ENCODE measurements at regions not wholly inside any gene's neighbourhood (a gene's known extent, or its start where the extent isn't known, plus 50 kb on each side); places are given as distances from the start of the nearest gene placed in this dataset.

DNA sequence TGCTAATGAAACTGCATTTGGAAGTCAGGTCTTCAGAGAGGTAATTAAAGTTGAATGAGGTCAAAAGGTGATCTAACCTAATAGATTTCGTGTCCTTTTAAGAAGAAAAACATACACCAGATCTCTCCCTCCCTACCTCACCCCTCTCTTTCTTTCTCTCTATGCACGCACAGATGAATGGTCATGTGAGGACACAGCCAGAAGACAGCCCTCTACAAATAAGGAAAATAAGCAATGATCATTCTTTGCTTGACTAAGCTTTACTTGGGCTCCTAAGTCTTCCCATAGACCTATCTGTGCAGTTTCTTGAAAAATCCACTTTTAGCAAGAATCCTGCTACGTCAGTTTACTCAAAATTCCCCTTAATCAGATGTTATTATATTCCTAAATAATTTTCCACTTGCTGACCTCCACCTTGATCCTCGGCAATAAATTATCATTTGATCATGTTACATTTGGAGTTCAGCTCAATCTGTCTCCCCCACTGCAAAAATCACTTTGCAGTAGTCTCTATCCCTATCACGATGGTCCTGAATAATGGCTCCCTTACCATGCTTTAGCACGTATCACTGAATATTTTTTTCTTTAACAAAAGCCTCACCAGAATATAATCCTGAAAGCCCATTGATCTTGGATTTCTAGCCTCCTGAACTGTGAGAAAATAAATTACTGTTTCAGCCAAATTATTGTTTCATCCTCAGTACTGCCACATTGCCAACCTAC lies 527.3 kb downstream of the GABRG1 start:
- TF ChIP-seq, protein P1, sequence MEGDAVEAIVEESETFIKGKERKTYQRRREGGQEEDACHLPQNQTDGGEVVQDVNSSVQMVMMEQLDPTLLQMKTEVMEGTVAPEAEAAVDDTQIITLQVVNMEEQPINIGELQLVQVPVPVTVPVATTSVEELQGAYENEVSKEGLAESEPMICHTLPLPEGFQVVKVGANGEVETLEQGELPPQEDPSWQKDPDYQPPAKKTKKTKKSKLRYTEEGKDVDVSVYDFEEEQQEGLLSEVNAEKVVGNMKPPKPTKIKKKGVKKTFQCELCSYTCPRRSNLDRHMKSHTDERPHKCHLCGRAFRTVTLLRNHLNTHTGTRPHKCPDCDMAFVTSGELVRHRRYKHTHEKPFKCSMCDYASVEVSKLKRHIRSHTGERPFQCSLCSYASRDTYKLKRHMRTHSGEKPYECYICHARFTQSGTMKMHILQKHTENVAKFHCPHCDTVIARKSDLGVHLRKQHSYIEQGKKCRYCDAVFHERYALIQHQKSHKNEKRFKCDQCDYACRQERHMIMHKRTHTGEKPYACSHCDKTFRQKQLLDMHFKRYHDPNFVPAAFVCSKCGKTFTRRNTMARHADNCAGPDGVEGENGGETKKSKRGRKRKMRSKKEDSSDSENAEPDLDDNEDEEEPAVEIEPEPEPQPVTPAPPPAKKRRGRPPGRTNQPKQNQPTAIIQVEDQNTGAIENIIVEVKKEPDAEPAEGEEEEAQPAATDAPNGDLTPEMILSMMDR (conservative IDR thresholded peaks at IDR 0.05), result no peak
- TF ChIP-seq ZFX (IDR thresholded peaks at IDR 0.05), result no peak
